OCI-LY7 (cell line): ENCODE measurements at regions not wholly inside any gene's neighbourhood (a gene's known extent, or its start where the extent isn't known, plus 50 kb on each side); places are given as distances from the start of the nearest gene placed in this dataset.

ENCODE experiments used
- BruUV-seq: library from RNA; stranded (reverse); fragments of 400-500 nt; replicated peaks from 2 replicates; lab custom pipeline; 2021; lab: Mats Ljungman, UMichigan
- CTCF ChIA-PET: fragments of 300-600 bp; sonication (Branson Sonifier 250); formaldehyde crosslinking; loops from one replicate; lab custom pipeline; 2022; ENCODE audit warnings: antibody characterized with exemption; ENCODE audit not compliant: unreplicated experiment; lab: Charles Lee
- POLR2A ChIA-PET: fragments of 300-600 bp; sonication (Branson Sonifier 250); formaldehyde crosslinking; loops from one replicate; lab custom pipeline; 2022; ENCODE audit warnings: antibody characterized with exemption; lab: Charles Lee
- DNase-seq: peaks from one replicate; pipeline ENCODE4 v3.0.0-alpha.2; 2015; ENCODE audit warnings: low spot score
- H2AFZ ChIP-seq: fragments of 200-600 bp; sonication (generic), shearing (Covaris generic); 2 replicates; pipeline ENCODE4 v1.6.1; 2014; ENCODE audit warnings: mild to moderate bottlenecking, antibody characterized with exemption, low read length, moderate library complexity
- H3K27ac ChIP-seq: fragments of 200-600 bp; sonication (generic); 2 replicates; pipeline ENCODE4 v1.5.1; 2014; ENCODE audit warnings: mixed run types, low read depth, mild to moderate bottlenecking, moderate library complexity, low read length, inconsistent platforms; ENCODE audit not compliant: poor library complexity, severe bottlenecking
- H3K36me3 ChIP-seq: fragments of 200-600 bp; sonication (generic); 2 replicates; pipeline ENCODE4 v1.6.1; 2014; ENCODE audit warnings: mild to moderate bottlenecking, antibody characterized with exemption, low read length, moderate library complexity, mixed read lengths; ENCODE audit not compliant: insufficient read depth
- H3K4me1 ChIP-seq: fragments of 200-600 bp; sonication (generic); 2 replicates; pipeline ENCODE4 v1.5.1; 2014; ENCODE audit warnings: mild to moderate bottlenecking, low read length; ENCODE audit not compliant: insufficient read depth, poor library complexity, severe bottlenecking
- H3K4me2 ChIP-seq: fragments of 200-600 bp; sonication (generic); 2 replicates; pipeline ENCODE4 v1.6.1; 2014; ENCODE audit warnings: mild to moderate bottlenecking, low read length
- H3K4me3 ChIP-seq: fragments of 200-600 bp; sonication (generic); 2 replicates; pipeline ENCODE4 v1.5.1; 2014; ENCODE audit warnings: mild to moderate bottlenecking, low read depth, low read length; ENCODE audit not compliant: poor library complexity, severe bottlenecking
- H3K79me2 ChIP-seq: fragments of 200-600 bp; sonication (generic); 2 replicates; pipeline ENCODE4 v1.6.1; 2016; ENCODE audit warnings: low read depth, mild to moderate bottlenecking, low read length, moderate library complexity, mixed read lengths; ENCODE audit not compliant: insufficient read depth
- H3K9me2 ChIP-seq: fragments of 200-600 bp; sonication (generic); 2 replicates; pipeline ENCODE4 v1.6.1; 2016; ENCODE audit warnings: mild to moderate bottlenecking, low read length, mixed read lengths; ENCODE audit not compliant: insufficient read depth
- H3K9me3 ChIP-seq: fragments of 200-600 bp; sonication (generic); 2 replicates; pipeline ENCODE4 v1.6.1; 2014; ENCODE audit warnings: mild to moderate bottlenecking, mixed run types, low read length, mixed read lengths
- H4K20me1 ChIP-seq: fragments of 200-600 bp; sonication (generic); 2 replicates; pipeline ENCODE4 v1.6.1; 2014; ENCODE audit warnings: mild to moderate bottlenecking, antibody characterized with exemption, low read length, moderate library complexity, mixed read lengths; ENCODE audit not compliant: insufficient read depth
- CTCF ChIP-seq: fragments of 200-600 bp; sonication (generic); conservative IDR thresholded peaks from 2 replicates; pipeline ENCODE4 v1.5.1; 2014; ENCODE audit warnings: mild to moderate bottlenecking, antibody characterized with exemption, low read length, moderate library complexity, mixed read lengths
- EZH2phosphoT487 ChIP-seq: fragments of 200-600 bp; sonication (generic); IDR thresholded peaks from 2 replicates; pipeline ENCODE4 v1.6.1; 2018; ENCODE audit warnings: low read depth, borderline replicate concordance, mild to moderate bottlenecking, mixed run types, antibody characterized with exemption, low read length, moderate library complexity, mixed read lengths
- intact Hi-C: fragments of 100-400 bp; cut with micrococcal nuclease; formaldehyde crosslinking; loops from one replicate; pipeline ENCODE4 v1.10.0; 2022; ENCODE audit not compliant: unreplicated experiment

- Histone ChIP-seq H3K79me2 (no peaks in the 10 kb centered on the region), H3K4me3 (no peak overlapping the region), H3K9me3 (no peaks in the 10 kb centered on the region), H3K9me2 (no peaks in the 10 kb centered on the region), H3K27ac (no peak overlapping the region), H3K4me1 (no peaks in the 10 kb centered on the region), H2AFZ (no peak overlapping the region), H4K20me1 (no peaks in the 10 kb centered on the region), H3K36me3 (no peaks in the 10 kb centered on the region), H3K4me2 (no peak overlapping the region)
- TF ChIP-seq EZH2phosphoT487 (no peak), CTCF (no peak)
- no peak for DNase-seq
- ChIA-PET POLR2A (no interaction called here), CTCF (no interaction called here)
- no TSS peak for BruUV-seq
- intact Hi-C loops, result no loop called here
Measured at GRCh38 chr1:58104960-58105359, 441.6 kb downstream of the OMA1 start.

GRCh38 chr1:58096714-58097113 lies 449.8 kb downstream of the OMA1 start:
- H3K9me2 ChIP-seq, result no peaks in the 10 kb centered on the region
- CTCF ChIA-PET, result no interaction called here
- no peaks in the 10 kb centered on the region for H3K36me3 ChIP-seq
- DNase-seq, result no peak
- no TSS peak for BruUV-seq
- no peak overlapping the region for H3K4me3 ChIP-seq
- no peak overlapping the region for H3K27ac ChIP-seq
- no peak overlapping the region for H3K4me2 ChIP-seq
- TF ChIP-seq CTCF (no peak), EZH2phosphoT487 (no peak)
- POLR2A ChIA-PET, result no interaction called here
- H2AFZ ChIP-seq, result no peak overlapping the region
- no peaks in the 10 kb centered on the region for H3K9me3 ChIP-seq
- no peaks in the 10 kb centered on the region for H3K4me1 ChIP-seq
- no peaks in the 10 kb centered on the region for H3K79me2 ChIP-seq
- H4K20me1 ChIP-seq, result no peaks in the 10 kb centered on the region
- intact Hi-C loops, result no loop called here

- no peak for TF ChIP-seq CTCF
- no peak for TF ChIP-seq EZH2phosphoT487
- POLR2A ChIA-PET, result no interaction called here
- Histone ChIP-seq H4K20me1 (no peaks in the 10 kb centered on the region), H3K9me2 (no peaks in the 10 kb centered on the region), H3K4me3 (no peak overlapping the region), H3K27ac (no peak overlapping the region), H3K4me1 (no peaks in the 10 kb centered on the region), H2AFZ (no peak overlapping the region), H3K4me2 (no peak overlapping the region), H3K79me2 (no peaks in the 10 kb centered on the region), H3K36me3 (no peaks in the 10 kb centered on the region), H3K9me3 (no peaks in the 10 kb centered on the region)
- no TSS peak for BruUV-seq
- CTCF ChIA-PET, result no interaction called here
- no peak for DNase-seq
- intact Hi-C loops, result no loop called here
Measured at GRCh38 chr1:58095183-58095582, 451.3 kb downstream of the OMA1 start.
